ENCODE measurements at regions not wholly inside any gene's neighbourhood (a gene's known extent, or its start where the extent isn't known, plus 50 kb on each side); places are given as distances from the start of the nearest gene placed in this dataset.
"Not testable (repeated sequence)": the region's sequence is repeated elsewhere in the genome, so short reads cannot be mapped to it uniquely, and the experiment has no call there.

DNA sequence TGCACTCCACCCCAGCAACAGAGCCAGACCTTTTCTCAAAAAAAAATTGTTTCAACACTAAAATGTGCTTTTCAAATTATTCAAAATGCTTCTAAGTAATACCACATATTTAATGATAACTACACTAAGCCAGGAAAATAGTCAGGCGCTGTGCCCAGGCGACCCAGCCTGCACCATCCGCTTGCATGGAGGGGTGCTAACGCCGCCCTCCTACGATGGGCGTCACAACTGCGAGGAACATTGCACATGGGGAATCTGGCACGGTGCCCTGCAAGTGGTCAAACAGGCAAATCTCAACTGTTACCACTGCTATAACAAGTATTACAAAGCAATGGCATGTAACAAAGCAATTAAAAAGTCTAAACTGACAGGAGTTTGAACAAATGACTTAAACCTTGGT lies 131.7 kb upstream of the PTPN20 start:
- H3K56ac ChIP-seq (ENCODE audit: insufficient read length, low read depth, low read length); H3K23me2 ChIP-seq (ENCODE audit: insufficient read length, low read depth, low read length, poor library complexity, severe bottlenecking); H3K27ac ChIP-seq (ENCODE audit: insufficient read length, low read depth, low read length); H3T11ph ChIP-seq (ENCODE audit: low read length); H3K27ac Mint-ChIP-seq; H3K4me1 ChIP-seq (ENCODE audit: insufficient read depth, low read length); H3K4me1 Mint-ChIP-seq; H3K9me3 Mint-ChIP-seq; H3K14ac ChIP-seq (ENCODE audit: insufficient read depth, low read length); H3K4ac ChIP-seq (ENCODE audit: low read depth, low read length); H4K8ac ChIP-seq (replicated peaks; ENCODE audit: insufficient read length, low read depth, low read length); H3K27me3 ChIP-seq (ENCODE audit: insufficient read depth, low read length); H4K5ac ChIP-seq (ENCODE audit: insufficient read length, low read depth, low read length); H3K27me3 Mint-ChIP-seq (ENCODE audit: low read depth); H3K79me2 ChIP-seq (ENCODE audit: insufficient read depth, low read length); H2BK15ac ChIP-seq (ENCODE audit: low read depth, low read length); H2BK5ac ChIP-seq (ENCODE audit: insufficient read length, low read length); H4K20me1 ChIP-seq (ENCODE audit: control insufficient read depth, insufficient read depth, insufficient read length); H2BK12ac ChIP-seq (ENCODE audit: insufficient read length, low read depth, low read length); H3K4me2 ChIP-seq (ENCODE audit: insufficient read depth, insufficient read length, low read length); H3K36me3 Mint-ChIP-seq (ENCODE audit: insufficient read depth in 1 of 3, low read depth in 3 of 3); H3K79me1 ChIP-seq (ENCODE audit: insufficient read depth, low read depth, low read length, poor library complexity, severe bottlenecking); H3K18ac ChIP-seq (ENCODE audit: insufficient read length, low read depth, low read length); H2AK5ac ChIP-seq (ENCODE audit: insufficient read length, low read length); H3K23ac ChIP-seq (ENCODE audit: insufficient read length, low read depth, low read length); H2BK20ac ChIP-seq (ENCODE audit: low read depth, low read length, poor library complexity, severe bottlenecking); H4K91ac ChIP-seq (ENCODE audit: insufficient read length, low read depth, low read length); H3K4me3 Mint-ChIP-seq; DNase-seq; H2BK120ac ChIP-seq (ENCODE audit: low read depth, low read length, poor library complexity, severe bottlenecking); H3K9me3 ChIP-seq (ENCODE audit: control insufficient read depth, low read depth, low read length); H3K9ac ChIP-seq (ENCODE audit: extremely low read depth, insufficient read length, low read length); H2AFZ ChIP-seq (ENCODE audit: low read length): not testable (repeated sequence)
- no CpG with 5 or more reads among the region's 9 CpGs for WGBS (ENCODE audit: extremely low coverage, insufficient read length, low lambda C conversion rate)

DNA sequence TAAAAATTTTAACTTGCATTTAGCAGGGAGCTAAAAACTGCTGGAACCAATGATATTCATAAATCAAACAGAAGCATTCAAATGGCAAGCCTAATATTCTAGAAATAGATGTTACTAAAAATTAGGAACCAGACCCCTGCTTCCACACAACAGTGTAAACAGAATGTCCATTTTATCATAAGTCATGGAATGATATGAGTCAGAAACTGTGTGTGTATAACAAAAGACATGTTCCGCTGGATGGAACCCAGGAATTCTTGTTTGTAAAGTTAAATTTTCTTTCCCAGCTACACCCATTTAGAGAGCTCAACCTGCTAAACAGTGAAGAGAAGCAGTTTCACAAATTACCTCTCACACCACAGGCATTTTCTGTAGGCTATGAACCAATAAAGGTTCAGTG lies 131.1 kb upstream of the PTPN20 start:
- H2BK15ac ChIP-seq (ENCODE audit: low read depth, low read length); H2BK5ac ChIP-seq (ENCODE audit: insufficient read length, low read length); H3K27ac ChIP-seq (ENCODE audit: insufficient read length, low read depth, low read length); H3K9ac ChIP-seq (ENCODE audit: extremely low read depth, insufficient read length, low read length); H4K20me1 ChIP-seq (ENCODE audit: control insufficient read depth, insufficient read depth, insufficient read length); H3K14ac ChIP-seq (ENCODE audit: insufficient read depth, low read length); H3K23ac ChIP-seq (ENCODE audit: insufficient read length, low read depth, low read length); H3K4me1 ChIP-seq (ENCODE audit: insufficient read depth, low read length); H3K9me3 ChIP-seq (ENCODE audit: control insufficient read depth, low read depth, low read length); H3T11ph ChIP-seq (ENCODE audit: low read length); H4K8ac ChIP-seq (replicated peaks; ENCODE audit: insufficient read length, low read depth, low read length); DNase-seq; H2BK12ac ChIP-seq (ENCODE audit: insufficient read length, low read depth, low read length); H4K5ac ChIP-seq (ENCODE audit: insufficient read length, low read depth, low read length); H3K18ac ChIP-seq (ENCODE audit: insufficient read length, low read depth, low read length); H3K9me3 Mint-ChIP-seq; H2AFZ ChIP-seq (ENCODE audit: low read length); H3K27me3 ChIP-seq (ENCODE audit: insufficient read depth, low read length); H3K4me2 ChIP-seq (ENCODE audit: insufficient read depth, insufficient read length, low read length); H4K91ac ChIP-seq (ENCODE audit: insufficient read length, low read depth, low read length); H3K36me3 Mint-ChIP-seq (ENCODE audit: insufficient read depth in 1 of 3, low read depth in 3 of 3); H3K4me1 Mint-ChIP-seq; H3K79me1 ChIP-seq (ENCODE audit: insufficient read depth, low read depth, low read length, poor library complexity, severe bottlenecking); H3K4me3 Mint-ChIP-seq; H2BK120ac ChIP-seq (ENCODE audit: low read depth, low read length, poor library complexity, severe bottlenecking); H3K79me2 ChIP-seq (ENCODE audit: insufficient read depth, low read length); H2AK5ac ChIP-seq (ENCODE audit: insufficient read length, low read length); H3K56ac ChIP-seq (ENCODE audit: insufficient read length, low read depth, low read length); H3K23me2 ChIP-seq (ENCODE audit: insufficient read length, low read depth, low read length, poor library complexity, severe bottlenecking); H3K27me3 Mint-ChIP-seq (ENCODE audit: low read depth); H3K27ac Mint-ChIP-seq; H2BK20ac ChIP-seq (ENCODE audit: low read depth, low read length, poor library complexity, severe bottlenecking); H3K4ac ChIP-seq (ENCODE audit: low read depth, low read length): not testable (repeated sequence)
- no CpG with 5 or more reads among the region's 1 CpG for WGBS (ENCODE audit: extremely low coverage, insufficient read length, low lambda C conversion rate)

DNA sequence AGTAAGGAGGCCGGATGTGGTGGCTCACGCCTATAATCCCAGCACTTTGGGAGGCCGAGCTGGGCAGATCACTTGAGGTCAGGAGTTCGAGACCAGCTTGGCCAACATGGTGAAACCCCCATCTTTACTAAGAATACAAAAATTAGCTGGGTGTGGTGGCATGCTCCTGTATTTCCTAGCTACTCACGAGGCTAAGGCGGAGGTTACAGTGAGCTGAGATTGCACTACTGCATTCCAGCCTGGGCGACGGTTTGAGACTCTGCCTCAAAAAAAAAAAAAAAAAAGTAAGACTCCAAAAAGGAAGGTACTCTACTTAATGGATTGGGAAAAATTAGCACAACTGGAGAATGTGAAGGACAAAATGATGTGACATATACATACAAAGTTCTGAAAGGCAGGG lies 130.2 kb upstream of the PTPN20 start:
- H2BK12ac ChIP-seq (ENCODE audit: insufficient read length, low read depth, low read length); H3K18ac ChIP-seq (ENCODE audit: insufficient read length, low read depth, low read length); DNase-seq; H3K23me2 ChIP-seq (ENCODE audit: insufficient read length, low read depth, low read length, poor library complexity, severe bottlenecking); H3K79me2 ChIP-seq (ENCODE audit: insufficient read depth, low read length); H3K9me3 Mint-ChIP-seq; H3K14ac ChIP-seq (ENCODE audit: insufficient read depth, low read length); H3K27me3 ChIP-seq (ENCODE audit: insufficient read depth, low read length); H4K5ac ChIP-seq (ENCODE audit: insufficient read length, low read depth, low read length); H3K4me2 ChIP-seq (ENCODE audit: insufficient read depth, insufficient read length, low read length); H3K4ac ChIP-seq (ENCODE audit: low read depth, low read length); H2BK5ac ChIP-seq (ENCODE audit: insufficient read length, low read length); H3T11ph ChIP-seq (ENCODE audit: low read length); H3K4me3 Mint-ChIP-seq; H3K4me1 Mint-ChIP-seq; H2BK15ac ChIP-seq (ENCODE audit: low read depth, low read length); H2AK5ac ChIP-seq (ENCODE audit: insufficient read length, low read length); H3K23ac ChIP-seq (ENCODE audit: insufficient read length, low read depth, low read length); H2BK20ac ChIP-seq (ENCODE audit: low read depth, low read length, poor library complexity, severe bottlenecking); H4K20me1 ChIP-seq (ENCODE audit: control insufficient read depth, insufficient read depth, insufficient read length); H3K27ac ChIP-seq (ENCODE audit: insufficient read length, low read depth, low read length); H3K9me3 ChIP-seq (ENCODE audit: control insufficient read depth, low read depth, low read length); H3K36me3 Mint-ChIP-seq (ENCODE audit: insufficient read depth in 1 of 3, low read depth in 3 of 3); H3K9ac ChIP-seq (ENCODE audit: extremely low read depth, insufficient read length, low read length); H3K79me1 ChIP-seq (ENCODE audit: insufficient read depth, low read depth, low read length, poor library complexity, severe bottlenecking); H3K56ac ChIP-seq (ENCODE audit: insufficient read length, low read depth, low read length); H3K4me1 ChIP-seq (ENCODE audit: insufficient read depth, low read length); H4K91ac ChIP-seq (ENCODE audit: insufficient read length, low read depth, low read length); H2BK120ac ChIP-seq (ENCODE audit: low read depth, low read length, poor library complexity, severe bottlenecking); H2AFZ ChIP-seq (ENCODE audit: low read length); H3K27ac Mint-ChIP-seq; H3K27me3 Mint-ChIP-seq (ENCODE audit: low read depth); H4K8ac ChIP-seq (replicated peaks; ENCODE audit: insufficient read length, low read depth, low read length): not testable (repeated sequence)
- WGBS (ENCODE audit: extremely low coverage, insufficient read length, low lambda C conversion rate) = no CpG with 5 or more reads among the region's 8 CpGs
